Pancreas (tissue), 10 donors: ENCODE measurements at regions not wholly inside any gene's neighbourhood (a gene's known extent, or its start where the extent isn't known, plus 50 kb on each side); places are given as distances from the start of the nearest gene placed in this dataset.

ENCODE experiments used
- ATAC-seq, 4 donors: fragments of 200-7000 bp; cut with Tn5 transposase; one replicate each; pipeline versions ENCODE4 v1.8.0 to v1.9.1; 2020; ENCODE audit warnings: mild to moderate bottlenecking in 4 of 4, moderate library complexity in 4 of 4
- DNase-seq, 6 donors: peaks; one replicate each; pipeline ENCODE4 v3.0.0-alpha.2; 2020
- FAIRE-seq: peaks from 2 replicates; lab custom pipeline; 2012; peaks lifted over from hg19 to GRCh38; lab: Jason Lieb, UNC
- H3K27ac ChIP-seq, 4 donors: fragments of 200-600 bp; sonication (generic); 1 replicate in 3 of 4; 2 replicates in 1 of 4; pipeline versions ENCODE4 v1.5.0 to v1.8.0; 2020
- H3K27me3 ChIP-seq, 4 donors: fragments of 200-600 bp; one replicate each; pipeline ENCODE4 v1.8.0; 2021
- H3K36me3 ChIP-seq, 3 donors: fragments of 200-600 bp; sonication (generic) in 1 of 3; one replicate each; pipeline versions ENCODE4 v1.5.0 to v1.8.0; 2020 to 2021
- H3K4me1 ChIP-seq, 3 donors: fragments of 200-600 bp; one replicate each; pipeline ENCODE4 v1.8.0; 2021
- H3K4me3 ChIP-seq, 4 donors: fragments of 200-600 bp; sonication (generic) in 2 of 4; one replicate each; pipeline versions ENCODE4 v1.5.0 to v1.8.0; 2020 to 2021
- H3K9me3 ChIP-seq, 4 donors: fragments of 200-600 bp; one replicate each; pipeline ENCODE4 v1.8.0; 2021
- CTCF ChIP-seq, 4 donors: fragments of 200-600 bp; sonication (generic) in 3 of 4; IDR thresholded peaks; one replicate each; pipeline versions ENCODE4 v1.5.0 to v1.8.0; 2021; ENCODE audit warnings: antibody characterized with exemption in 4 of 4
- WGBS, 2 donors: extraction: QIAGEN DNeasy Blood & Tissue Kit; methylation state at CpG; one replicate each; pipeline ENCODE4 v1.1.7; 2013; 5-methylcytosine and 5-hydroxymethylcytosine counted together
- intact Hi-C, 3 donors: fragments of 100-400 bp; cut with DNase I; formaldehyde crosslinking; loops; one replicate each; pipeline versions ENCODE4 v1.11.1 to v1.14.2; 2022
- donor health status: healthy with polysubstance abuse.
- donor health status: DM: no; HTN: no; CAD: no; lungs with moderate emphysema.
- donor health status: DM: no; HTN: no; CAD: no.
- donor health status: control.
- donor health status: control.
- donor health status: Bipolar disorder and iron deficiency.
- donor health status: DM: yes; HTN: yes; CAD: no.
- donor health status: DM: no; HTN: no; CAD: no.
- donor health status: DM: no; HTN: no; CAD: no.
- donor health status: DM: yes; HTN: yes; CAD: no.

DNA sequence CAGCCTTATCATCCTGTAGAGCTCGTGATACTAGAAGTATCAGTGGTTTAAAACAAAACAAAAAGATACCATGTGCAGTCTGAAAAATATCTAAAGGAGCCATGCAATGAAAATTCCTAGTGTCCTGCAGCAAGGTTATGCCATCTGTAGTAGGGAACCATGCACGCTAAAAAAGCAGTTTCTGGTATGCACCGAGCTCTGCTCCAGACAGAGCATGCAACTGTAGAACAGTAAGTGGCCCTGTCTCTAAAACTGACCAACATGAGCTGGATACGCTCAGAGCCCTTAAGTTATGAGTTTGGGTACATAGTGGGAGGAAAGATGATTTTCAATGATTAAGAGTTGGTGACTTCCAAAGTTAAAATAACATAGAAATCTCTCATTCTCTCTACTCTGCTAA, 159.3 kb upstream of the ADAMTS5 start:
- Histone ChIP-seq H3K27ac (no peak overlapping the region), H3K4me1 (no peaks in the 10 kb centered on the region), H3K36me3 (no peaks in the 10 kb centered on the region), H3K27me3 (no peaks in the 10 kb centered on the region), H3K4me3 (no peak overlapping the region), H3K9me3 (no peaks in the 10 kb centered on the region)
- WGBS, 2 donors, result 79 to 83% methylated on average over 4 of the region's 4 CpGs
- ATAC-seq (no peak), FAIRE-seq (no peak), DNase-seq (no peak)
- TF ChIP-seq CTCF (IDR thresholded peaks at IDR 0.05), result no peak
- intact Hi-C loops, result no loop called here

- no peaks in the 10 kb centered on the region for H3K9me3 ChIP-seq
- no peaks in the 10 kb centered on the region for H3K27me3 ChIP-seq
- no peaks in the 10 kb centered on the region for H3K36me3 ChIP-seq
- FAIRE-seq (no peak), DNase-seq (no peak), ATAC-seq (no peak)
- no peaks in the 10 kb centered on the region for H3K4me1 ChIP-seq
- H3K4me3 ChIP-seq, result no peak overlapping the region
- intact Hi-C loops, result no loop called here
- no peak overlapping the region for H3K27ac ChIP-seq
- no peak for TF ChIP-seq CTCF (IDR thresholded peaks at IDR 0.05)
Observed at GRCh38 chr21:27122686-27123085, 155.8 kb upstream of the ADAMTS5 start.

DNA sequence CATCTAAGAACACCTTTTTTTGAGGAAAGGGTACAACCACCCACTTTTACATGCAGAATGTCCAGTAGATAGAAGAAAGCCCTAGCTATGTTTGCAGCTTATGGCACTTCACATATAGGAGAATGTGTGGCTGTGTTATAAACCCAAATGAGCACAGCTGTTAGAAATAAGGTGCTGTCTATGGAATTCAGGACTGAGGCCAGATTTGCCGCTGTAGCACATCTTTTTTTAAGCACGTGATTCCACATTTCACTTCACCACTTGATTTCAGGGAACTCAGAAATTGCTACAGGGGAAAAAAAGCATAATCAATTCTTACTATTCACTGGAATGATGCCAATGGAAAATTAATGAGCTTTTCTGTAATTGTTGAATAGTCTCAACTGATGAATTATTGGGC, 147.2 kb upstream of the ADAMTS5 start:
- no peak overlapping the region for H3K27ac ChIP-seq
- no peak for ATAC-seq
- no peaks in the 10 kb centered on the region for H3K27me3 ChIP-seq
- no peak for DNase-seq
- H3K36me3 ChIP-seq, result no peaks in the 10 kb centered on the region
- TF ChIP-seq CTCF (IDR thresholded peaks at IDR 0.05), result no peak
- intact Hi-C loops, result no loop called here
- no peak overlapping the region for H3K4me3 ChIP-seq
- FAIRE-seq, result no peak
- no peaks in the 10 kb centered on the region for H3K9me3 ChIP-seq
- 90 to 93% methylated on average over 2 of the region's 2 CpGs for WGBS, 2 donors
- no peaks in the 10 kb centered on the region for H3K4me1 ChIP-seq

GRCh38 chr21:27112186-27112585, 145.3 kb upstream of the ADAMTS5 start:
- no peaks in the 10 kb centered on the region for H3K36me3 ChIP-seq
- FAIRE-seq, result no peak
- H3K27me3 ChIP-seq, result no peaks in the 10 kb centered on the region
- ATAC-seq, result no peak
- H3K27ac ChIP-seq, result no peak overlapping the region
- H3K9me3 ChIP-seq, result no peaks in the 10 kb centered on the region
- TF ChIP-seq CTCF (IDR thresholded peaks at IDR 0.05), result no peak
- no peaks in the 10 kb centered on the region for H3K4me1 ChIP-seq
- no peak for DNase-seq
- H3K4me3 ChIP-seq, result no peak overlapping the region
- intact Hi-C loops, result no loop called here

DNA sequence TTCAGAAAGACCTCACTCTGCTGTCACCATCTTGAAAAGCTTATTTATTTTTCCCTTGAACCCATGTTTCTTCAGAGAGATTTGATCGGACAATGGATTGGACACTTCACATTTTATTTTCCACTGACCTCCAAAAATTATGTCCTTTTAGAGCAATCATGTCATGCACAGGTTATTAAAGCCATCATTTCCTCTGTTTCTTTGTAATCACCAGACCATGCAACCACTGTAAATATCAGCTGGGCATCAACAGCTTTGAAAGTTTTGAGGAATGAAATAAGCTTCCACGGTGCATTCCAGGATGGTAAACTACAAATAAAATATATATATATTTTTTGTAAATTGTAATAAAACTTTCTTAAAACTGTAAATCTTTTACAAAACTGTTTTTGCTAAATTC, 144.1 kb upstream of the ADAMTS5 start:
- ATAC-seq (no peak), DNase-seq (no peak), FAIRE-seq (no peak)
- Histone ChIP-seq H3K27me3 (no peaks in the 10 kb centered on the region), H3K27ac (no peak overlapping the region), H3K4me1 (no peaks in the 10 kb centered on the region), H3K36me3 (no peaks in the 10 kb centered on the region), H3K9me3 (no peaks in the 10 kb centered on the region), H3K4me3 (no peak overlapping the region)
- intact Hi-C loops, result no loop called here
- WGBS, 2 donors, result 45 to 76% methylated on average over 2 of the region's 2 CpGs
- no peak for TF ChIP-seq CTCF (IDR thresholded peaks at IDR 0.05)
